ENCODE measurements at regions not wholly inside any gene's neighbourhood (a gene's known extent, or its start where the extent isn't known, plus 50 kb on each side); places are given as distances from the start of the nearest gene placed in this dataset.

GRCh38 chr14:61107869-61108493 lies 126.9 kb downstream of the SLC38A6 start:
- Mint-ChIP-seq H3K9me3 (ENCODE audit: insufficient read depth) (no peaks in the 10 kb centered on the region), H3K27me3 (ENCODE audit: low read depth) (peaks cover 2% of the 10 kb centered on the region), H3K27ac (no peak overlapping the region), H3K4me3 (no peak overlapping the region), H3K4me1 (ENCODE audit: low read depth) (peaks cover 3% of the 10 kb centered on the region), H3K36me3 (ENCODE audit: low read depth) (no peaks in the 10 kb centered on the region)
- CTCF ChIA-PET = no interaction called here
- ATAC-seq (no peak), DNase-seq (no peak)
- POLR2A ChIA-PET = no interaction called here

- no peak for DNase-seq
- Mint-ChIP-seq H3K27me3 (ENCODE audit: low read depth) (peaks cover 2% of the 10 kb centered on the region), H3K36me3 (ENCODE audit: low read depth) (no peaks in the 10 kb centered on the region), H3K4me3 (no peak overlapping the region), H3K27ac (no peak overlapping the region), H3K4me1 (ENCODE audit: low read depth) (peaks cover 10% of the 10 kb centered on the region), H3K9me3 (ENCODE audit: insufficient read depth) (no peaks in the 10 kb centered on the region)
- no peak for ATAC-seq
- ChIA-PET CTCF (no interaction called here), POLR2A (no interaction called here)
Observed at GRCh38 chr14:61106959-61107641, 126.1 kb downstream of the SLC38A6 start.

- Mint-ChIP-seq H3K4me3 (no peak overlapping the region), H3K27me3 (ENCODE audit: low read depth) (peaks cover 2% of the 10 kb centered on the region), H3K36me3 (ENCODE audit: low read depth) (no peaks in the 10 kb centered on the region), H3K9me3 (ENCODE audit: insufficient read depth) (no peaks in the 10 kb centered on the region), H3K27ac (no peak overlapping the region), H3K4me1 (ENCODE audit: low read depth) (peaks cover 15% of the 10 kb centered on the region)
- DNase-seq (no peak), ATAC-seq (no peak)
- CTCF ChIA-PET = no interaction called here
- POLR2A ChIA-PET = no interaction called here
Observed at GRCh38 chr14:61106271-61106958, 125.4 kb downstream of the SLC38A6 start.

GRCh38 chr14:61104358-61104757 lies 123.3 kb downstream of the SLC38A6 start:
- ATAC-seq = no peak
- CTCF ChIA-PET = no interaction called here
- no peaks in the 10 kb centered on the region for H3K36me3 Mint-ChIP-seq (ENCODE audit: low read depth)
- H3K4me3 Mint-ChIP-seq = no peak overlapping the region
- no peak for DNase-seq
- no peaks in the 10 kb centered on the region for H3K9me3 Mint-ChIP-seq (ENCODE audit: insufficient read depth)
- H3K27ac Mint-ChIP-seq = no peak overlapping the region
- POLR2A ChIA-PET = no interaction called here
- H3K27me3 Mint-ChIP-seq (ENCODE audit: low read depth) = no peaks in the 10 kb centered on the region
- H3K4me1 Mint-ChIP-seq (ENCODE audit: low read depth) = peaks cover 15% of the 10 kb centered on the region

- Mint-ChIP-seq H3K27ac (no peak overlapping the region), H3K36me3 (ENCODE audit: low read depth) (no peaks in the 10 kb centered on the region), H3K4me1 (ENCODE audit: low read depth) (peaks cover 15% of the 10 kb centered on the region), H3K9me3 (ENCODE audit: insufficient read depth) (peaks cover 5% of the 10 kb centered on the region), H3K27me3 (ENCODE audit: low read depth) (no peaks in the 10 kb centered on the region), H3K4me3 (no peak overlapping the region)
- ChIA-PET CTCF (no interaction called here), POLR2A (no interaction called here)
- ATAC-seq (no peak), DNase-seq (no peak)
Observed at GRCh38 chr14:61103541-61104339, 122.7 kb downstream of the SLC38A6 start.

GRCh38 chr14:61102549-61103466 lies 121.8 kb downstream of the SLC38A6 start:
- Mint-ChIP-seq H3K36me3 (ENCODE audit: low read depth) (no peaks in the 10 kb centered on the region), H3K9me3 (ENCODE audit: insufficient read depth) (peaks cover 5% of the 10 kb centered on the region), H3K27me3 (ENCODE audit: low read depth) (no peaks in the 10 kb centered on the region), H3K4me1 (ENCODE audit: low read depth) (peaks cover 15% of the 10 kb centered on the region), H3K27ac (no peak overlapping the region), H3K4me3 (no peak overlapping the region)
- ChIA-PET POLR2A (no interaction called here), CTCF (no interaction called here)
- DNase-seq (no peak), ATAC-seq (no peak)
